H1 (cell line): ENCODE measurements at regions not wholly inside any gene's neighbourhood (a gene's known extent, or its start where the extent isn't known, plus 50 kb on each side); places are given as distances from the start of the nearest gene placed in this dataset.

ENCODE experiments used
- CBX5 ChIP-seq: fragments of 300-800, 300-1000 bp; sonication (generic); IDR thresholded peaks from 2 replicates; pipeline ENCODE4 v1.7.1; 2016; ENCODE audit warnings: antibody characterized with exemption, low read length, low read depth
- CTCF ChIP-seq, 3 experiments: IDR thresholded peaks; 1 replicate in 2 of 3; 2 replicates in 1 of 3; pipeline versions ENCODE4 v1.5.1 to v1.6.1; 2011; ENCODE audit warnings: low read length in 3 of 3, mild to moderate bottlenecking in 3 of 3, inconsistent platforms in 2 of 3, low read depth in 1 of 3, moderate library complexity in 1 of 3; ENCODE audit not compliant: insufficient read depth in 1 of 3; ENCODE audit errors: control extremely low read depth in 1 of 3
- EGR1 ChIP-seq: IDR thresholded peaks from 2 replicates; pipeline ENCODE4 v1.6.1; 2011; ENCODE audit warnings: low read depth, low read length, borderline replicate concordance
- GTF2F1 ChIP-seq: IDR thresholded peaks from 2 replicates; pipeline ENCODE4 v1.6.1; 2012; ENCODE audit warnings: low read depth, low read length, improper control_type of control experiment, borderline replicate concordance
- JUN ChIP-seq: IDR thresholded peaks from 2 replicates; pipeline ENCODE4 v1.6.1; 2011; ENCODE audit warnings: low read depth, mild to moderate bottlenecking, improper control_type of control experiment, low read length
- MAX ChIP-seq: IDR thresholded peaks from 2 replicates; pipeline ENCODE4 v1.6.1; 2012; ENCODE audit warnings: inconsistent platforms
- SUZ12 ChIP-seq: fragments of 200-600 bp; sonication (generic); IDR thresholded peaks from 2 replicates; pipeline ENCODE4 v1.6.1; 2012; ENCODE audit warnings: mild to moderate bottlenecking, inconsistent platforms, low read length, moderate library complexity, mixed read lengths
- TAF1 ChIP-seq: IDR thresholded peaks from 2 replicates; pipeline ENCODE4 v1.6.1; 2011; ENCODE audit warnings: mild to moderate bottlenecking, low read depth, low read length
- TCF12 ChIP-seq: IDR thresholded peaks from 2 replicates; pipeline ENCODE4 v1.6.1; 2011; ENCODE audit warnings: low read depth, mild to moderate bottlenecking, low read length

GRCh38 chrX:11934089-11934488 lies 176.1 kb downstream of the MSL3 start:
- TF ChIP-seq MAX (no peak), TAF1 (no peak), TCF12 (no peak), CTCF (IDR thresholded peaks at IDR 0.05; ENCODE audit: control extremely low read depth in 1 of 3, insufficient read depth in 1 of 3, low read depth in 1 of 3, low read length in 3 of 3) (no peak), SUZ12 (no peak), EGR1 (no peak), GTF2F1 (no peak), CBX5 (no peak), JUN (no peak)
